UCSD-AML1 (cell line): ENCODE measurements at regions not wholly inside any gene's neighbourhood (a gene's known extent, or its start where the extent isn't known, plus 50 kb on each side); places are given as distances from the start of the nearest gene placed in this dataset.
"Not testable (repeated sequence)": the region's sequence is repeated elsewhere in the genome, so short reads cannot be mapped to it uniquely, and the experiment has no call there.

Experiments
- DNase-seq: peaks from one replicate; lab custom pipeline; 2025; ENCODE audit not compliant: unreplicated experiment; lab: John Stamatoyannopoulos, UW

GRCh38 chr12:28689398-28690175, 459.5 kb upstream of the FAR2 start:
- no peak for DNase-seq

DNA sequence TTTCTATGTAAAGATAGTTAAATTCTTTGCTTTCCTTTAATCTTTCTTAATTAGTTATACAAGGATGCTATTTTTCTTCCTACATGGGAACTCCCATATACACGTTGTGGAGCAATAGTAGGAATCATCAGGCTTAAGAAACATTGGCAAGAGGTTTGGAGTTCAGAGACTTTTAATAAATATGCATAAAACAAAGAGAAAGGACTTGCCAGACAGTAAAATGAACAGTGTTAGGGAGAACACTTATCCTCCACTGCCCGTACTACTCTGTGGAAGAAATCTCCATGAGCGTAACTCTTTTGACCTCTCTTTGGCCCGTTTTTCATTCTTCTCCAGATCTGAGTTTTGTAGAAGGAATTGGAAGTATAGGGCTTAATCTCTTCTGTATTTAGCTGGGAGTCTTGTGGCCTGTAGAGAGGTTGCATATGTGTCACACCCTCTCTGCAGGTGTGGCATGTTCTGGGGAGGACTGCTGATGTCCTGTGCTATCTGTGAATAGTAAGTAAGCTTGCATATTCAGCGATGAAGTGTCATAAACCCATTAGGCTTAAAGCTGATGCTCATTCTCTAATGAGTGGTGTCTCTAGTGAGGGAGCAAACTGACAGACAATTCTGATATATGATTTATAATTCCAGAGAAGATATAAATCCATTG, 455.4 kb upstream of the FAR2 start:
- no peak for DNase-seq

DNA sequence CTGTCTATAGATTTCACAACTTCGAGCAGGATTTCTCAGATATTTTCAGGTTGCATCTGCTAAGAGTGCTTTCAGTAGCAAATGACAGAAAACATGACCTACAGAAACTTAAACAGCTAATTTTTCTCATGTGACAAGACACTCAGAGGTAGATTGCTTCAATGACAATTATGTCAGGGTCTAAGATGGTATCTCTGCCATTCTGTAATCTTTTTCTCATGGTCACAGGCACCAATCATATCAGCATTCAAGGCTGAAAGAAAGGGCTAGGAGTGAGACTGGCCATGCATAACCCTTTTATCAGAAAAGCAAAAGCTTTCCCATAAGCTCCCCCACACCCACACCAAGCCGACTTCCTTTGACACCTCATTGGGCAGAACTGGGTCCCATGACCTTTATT, 450.5 kb upstream of the FAR2 start:
- DNase-seq, result no peak

GRCh38 chr12:28699029-28699428, 450.0 kb upstream of the FAR2 start:
- DNase-seq, result no peak

- DNase-seq, result no peak
These were observed 448.9 kb upstream of the FAR2 start for GRCh38 chr12:28700161-28700560.

DNA sequence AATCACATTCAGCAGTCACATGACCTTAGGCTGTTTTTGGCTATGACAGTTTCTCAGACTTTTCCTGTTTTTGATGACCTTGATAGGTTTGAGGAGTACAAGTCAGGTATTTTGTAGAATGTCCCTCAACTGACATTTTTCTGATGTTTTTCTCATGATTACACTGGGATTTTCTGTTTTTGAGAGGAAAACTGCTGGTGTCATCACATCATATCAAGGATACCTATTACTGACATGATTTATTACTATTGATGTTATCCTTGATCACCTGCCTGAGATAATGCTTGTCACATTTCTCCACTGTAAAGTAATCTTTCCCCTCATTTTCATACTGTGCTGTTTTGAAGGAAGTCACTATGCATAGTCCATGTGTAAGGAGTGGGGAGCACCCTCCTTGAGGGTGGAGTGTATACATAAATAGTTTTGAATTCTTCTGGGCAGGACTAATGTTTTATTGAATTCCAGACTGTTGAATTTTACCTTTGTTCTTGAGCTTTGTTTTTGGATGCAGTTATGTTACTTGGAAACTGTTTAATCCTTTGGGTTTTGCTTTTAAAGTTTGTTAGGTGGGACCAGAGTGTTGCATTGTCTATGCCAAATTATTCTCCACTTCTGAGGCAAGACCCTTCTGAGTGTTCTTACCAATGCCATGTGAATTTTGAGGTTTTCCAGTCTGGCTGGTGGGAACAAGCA, 444.5 kb upstream of the FAR2 start:
- no peak for DNase-seq

DNA sequence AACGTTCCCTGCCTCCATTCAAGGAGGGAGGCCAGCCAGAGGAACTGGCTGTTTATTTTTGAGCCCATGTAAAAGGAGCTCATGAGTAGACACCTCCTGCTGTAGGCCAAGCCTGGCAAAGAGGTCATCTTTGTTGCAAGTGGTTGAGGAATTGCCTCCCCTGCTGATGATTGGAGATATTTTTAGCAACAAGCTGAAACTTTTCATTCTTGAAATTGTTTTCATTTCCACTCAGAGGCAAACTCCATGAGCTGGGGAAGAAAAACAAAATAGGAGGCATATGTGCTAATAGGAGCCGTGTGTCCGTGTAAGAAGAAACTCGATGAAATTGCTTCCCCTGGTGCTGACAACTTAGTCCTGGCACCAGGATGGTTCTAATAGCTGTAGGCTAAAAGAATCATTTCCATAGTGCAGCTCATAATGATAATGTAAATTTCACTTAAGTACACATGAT, 440.1 kb upstream of the FAR2 start:
- DNase-seq, result no peak

- DNase-seq, result no peak
These were observed 438.9 kb upstream of the FAR2 start for GRCh38 chr12:28709986-28710685.

DNA sequence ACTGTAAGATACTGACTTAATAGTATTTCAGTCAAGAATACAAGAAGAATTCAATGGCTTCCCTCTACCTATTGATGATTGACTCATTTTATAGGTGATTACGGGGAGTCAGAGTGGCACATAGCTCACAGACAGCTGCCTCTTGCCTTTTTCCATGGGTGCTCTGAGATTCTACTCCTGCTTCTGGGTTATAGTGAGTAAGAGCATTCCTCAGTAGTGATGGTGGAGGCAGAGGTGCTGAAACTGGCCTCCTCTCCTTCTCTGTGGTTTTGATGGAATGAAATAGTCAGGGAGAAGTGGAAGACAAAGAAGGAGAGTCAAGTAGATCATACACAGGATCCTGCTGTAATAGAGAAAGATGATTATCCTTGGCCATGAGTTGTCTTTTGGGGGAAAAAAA, 438.2 kb upstream of the FAR2 start:
- no peak for DNase-seq

GRCh38 chr12:28711421-28711820, 437.7 kb upstream of the FAR2 start:
- no peak for DNase-seq

DNA sequence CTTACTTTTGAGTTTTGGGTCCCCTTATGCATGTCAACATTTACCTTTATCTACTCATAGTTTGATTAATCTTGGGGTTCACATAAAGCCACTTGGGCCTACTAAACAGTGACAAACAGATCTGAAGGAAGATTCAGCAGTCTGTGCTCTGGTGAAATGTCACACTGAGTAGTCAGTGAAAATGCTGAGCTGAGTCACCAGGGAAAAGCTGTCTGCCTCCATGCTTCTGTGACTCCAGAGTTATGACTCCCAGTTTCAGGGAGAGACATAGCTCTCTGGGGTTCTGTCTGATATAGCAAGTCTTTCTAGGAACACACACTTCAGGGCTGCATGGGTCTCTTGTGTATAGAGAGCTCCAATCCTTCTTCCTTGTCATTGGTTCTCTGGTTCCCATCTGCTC, 406.3 kb upstream of the FAR2 start:
- DNase-seq, result no peak

DNA sequence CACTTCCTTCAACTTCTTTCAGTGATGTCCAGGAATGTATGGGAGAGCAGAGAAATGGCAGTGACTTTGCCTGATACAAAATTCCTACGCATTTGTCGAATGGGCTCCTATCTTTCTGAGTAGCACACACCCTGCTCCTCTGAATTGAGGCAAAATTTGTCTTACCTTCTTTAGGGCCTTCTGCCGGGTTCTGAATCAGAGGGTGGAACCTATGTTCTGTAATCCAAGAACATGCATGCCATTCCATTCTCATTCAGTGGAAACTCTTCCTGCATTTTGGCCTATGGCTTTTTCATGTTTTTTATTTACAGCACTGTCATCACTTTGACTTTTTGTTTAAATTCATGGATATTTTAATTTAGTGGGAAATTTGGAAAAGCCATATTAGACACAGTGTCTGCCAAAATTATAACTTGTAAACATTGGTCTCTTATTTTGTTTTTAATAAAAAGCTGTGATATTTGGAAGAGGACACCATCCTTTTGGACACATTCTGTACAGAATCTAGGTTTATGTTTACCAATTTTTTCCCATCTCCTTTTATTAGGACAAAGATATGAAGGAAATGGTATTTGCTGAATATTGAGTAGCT, 402.2 kb upstream of the FAR2 start:
- DNase-seq, result no peak

- no peak for DNase-seq
These were observed 398.0 kb upstream of the FAR2 start for GRCh38 chr12:28750946-28751685.

DNA sequence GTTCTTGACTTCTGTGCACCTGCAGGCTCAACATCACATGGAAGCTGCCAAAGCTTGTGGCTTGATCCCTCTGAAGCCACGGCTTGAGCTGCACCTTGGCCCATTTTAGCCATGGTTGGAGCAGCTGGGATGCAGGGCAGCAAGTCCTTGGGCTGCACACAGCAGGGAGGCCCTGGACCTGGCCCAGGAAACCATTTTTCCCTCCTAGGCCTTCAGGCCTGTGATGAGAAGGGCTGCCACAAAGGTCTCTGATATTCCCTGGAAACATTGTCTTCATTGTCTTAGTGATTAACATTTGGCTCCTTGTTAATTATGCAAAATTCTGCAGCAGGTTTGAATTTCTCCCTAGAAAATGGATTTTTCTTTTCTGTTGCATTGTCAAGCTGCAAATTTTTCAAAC, 394.1 kb upstream of the FAR2 start:
- no peak for DNase-seq

GRCh38 chr12:28759333-28759732, 389.7 kb upstream of the FAR2 start:
- DNase-seq, result no peak

DNA sequence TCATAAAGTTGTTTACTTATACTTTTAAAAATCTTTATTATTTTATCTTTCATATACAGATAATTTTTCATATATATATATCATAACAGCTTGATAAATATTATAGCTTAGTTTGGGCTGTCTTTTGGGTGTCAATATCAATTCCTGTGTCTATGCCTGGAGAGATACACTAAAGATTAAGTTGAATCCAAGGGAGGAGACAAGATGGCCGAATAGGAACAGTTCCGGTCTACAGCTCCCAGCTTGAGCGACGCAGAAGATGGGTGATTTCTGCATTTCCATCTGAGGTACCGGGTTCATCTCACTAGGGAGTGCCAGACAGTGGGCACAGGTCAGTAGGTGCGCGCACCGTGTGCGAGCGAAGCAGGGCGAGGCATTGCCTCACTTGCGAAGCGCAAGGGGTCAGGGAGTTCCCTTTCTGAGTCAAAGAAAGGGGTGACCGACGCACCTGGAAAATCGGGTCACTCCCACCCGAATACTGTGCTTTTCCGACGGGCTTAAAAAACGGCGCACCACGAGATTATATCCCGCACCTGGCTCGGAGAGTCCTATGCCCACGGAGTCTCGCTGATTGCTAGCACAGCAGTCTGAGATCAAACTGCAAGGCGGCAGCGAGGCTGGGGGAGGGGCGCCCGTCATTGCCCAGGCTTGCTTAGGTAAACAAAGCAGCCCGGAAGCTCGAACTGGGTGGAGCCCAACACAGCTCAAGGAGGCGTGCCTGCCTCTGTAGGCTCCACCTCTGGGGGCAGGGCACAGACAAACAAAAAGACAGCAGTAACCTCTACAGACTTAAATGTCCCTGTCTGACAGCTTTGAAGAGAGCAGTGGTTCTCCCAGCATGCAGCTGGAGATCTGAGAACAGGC, 388.8 kb upstream of the FAR2 start:
- not testable (repeated sequence) for DNase-seq

DNA sequence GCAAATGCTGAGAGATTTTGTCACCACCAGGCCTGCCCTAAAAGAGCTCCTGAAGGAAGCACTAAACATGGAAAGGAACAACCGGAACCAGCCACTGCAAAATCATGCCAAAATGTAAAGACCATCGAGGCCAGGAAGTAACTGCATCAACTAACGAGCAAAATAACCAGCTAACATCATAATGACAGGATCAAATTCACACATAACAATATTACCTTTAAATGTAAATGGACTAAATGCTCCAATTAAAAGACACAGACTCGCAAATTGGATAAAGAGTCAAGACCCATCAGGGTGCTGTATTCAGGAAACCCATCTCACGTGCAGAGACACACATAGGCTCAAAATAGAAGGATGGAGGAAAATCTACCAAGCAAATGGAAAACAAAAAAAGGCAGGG, 387.2 kb upstream of the FAR2 start:
- DNase-seq, result not testable (repeated sequence)

- DNase-seq, result no peak
These were observed 382.7 kb upstream of the FAR2 start for GRCh38 chr12:28766398-28766797.

DNA sequence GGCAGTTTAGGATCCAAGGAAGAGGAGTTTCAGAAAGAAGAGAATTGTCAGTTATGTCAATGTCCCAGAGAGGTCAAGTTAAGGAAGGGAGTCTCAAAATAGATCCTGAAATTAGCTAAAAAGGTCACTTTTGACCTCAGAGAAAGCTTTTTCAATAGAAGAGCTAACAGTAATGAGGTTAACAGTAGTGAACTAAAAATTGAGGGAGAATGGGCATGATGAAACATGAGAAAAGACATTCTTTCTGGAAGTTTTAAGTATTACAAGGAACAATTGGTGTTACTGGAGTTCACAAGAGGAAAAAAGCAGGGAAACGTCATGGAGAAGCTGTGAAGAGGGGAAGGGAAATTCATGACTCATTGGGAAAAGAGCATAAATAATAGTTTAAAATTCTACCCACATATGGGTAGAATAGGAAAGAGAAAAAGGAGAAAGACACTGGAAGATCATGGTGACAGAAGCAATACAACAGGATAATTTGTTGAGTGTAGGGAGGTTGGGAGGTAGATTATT, 381.2 kb upstream of the FAR2 start:
- DNase-seq, result no peak
